ENCODE measurements at regions not wholly inside any gene's neighbourhood (a gene's known extent, or its start where the extent isn't known, plus 50 kb on each side); places are given as distances from the start of the nearest gene placed in this dataset.

DNA sequence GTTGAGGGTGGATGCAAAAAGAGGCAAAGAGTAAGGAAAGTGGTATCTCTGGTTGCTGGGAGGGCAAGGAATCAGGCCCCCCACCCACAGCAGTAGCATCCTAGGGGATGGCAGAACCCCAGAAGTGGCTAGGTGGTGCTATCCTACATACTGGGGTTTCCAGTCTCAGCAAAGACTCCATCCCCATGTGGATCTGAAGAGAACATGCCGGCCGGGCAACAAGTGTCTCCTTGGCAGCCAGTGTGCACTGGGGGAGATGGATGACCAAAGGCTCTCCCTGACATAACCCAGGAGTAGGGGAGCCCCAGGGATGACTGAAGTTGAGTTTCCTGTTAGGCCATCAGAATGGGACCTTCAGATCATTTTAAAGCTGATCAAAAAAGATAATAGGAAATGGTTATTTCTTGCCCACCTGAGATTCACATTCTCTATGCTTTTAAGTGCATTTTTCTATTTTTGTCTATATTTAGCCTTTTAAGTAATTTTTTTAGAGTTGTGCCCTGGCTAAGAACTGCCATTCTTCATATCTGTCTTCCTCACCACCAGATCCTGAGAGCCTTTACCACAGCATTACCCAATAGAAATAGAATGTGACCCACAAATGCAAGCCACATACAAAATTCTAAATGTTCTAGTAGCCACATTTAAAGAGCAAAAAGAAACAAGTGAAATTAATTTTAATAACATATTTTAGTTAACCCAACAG, 78.7 kb upstream of the SMIM23 start:
- no peak for TF ChIP-seq ZNF496 (CRISPR knock-in tag; IDR thresholded peaks at IDR 0.05; ENCODE audit: insufficient replicate concordance)
- no peak for TF ChIP-seq EZH2 (conservative IDR thresholded peaks at IDR 0.05; ENCODE audit: low read depth, low read length)
- TF ChIP-seq BCL3 (CRISPR knock-in tag; IDR thresholded peaks at IDR 0.05) = no peak
- TF ChIP-seq RNF2 (conservative IDR thresholded peaks at IDR 0.05; ENCODE audit: low read depth) = no peak
- no peak for TF ChIP-seq NFYC (CRISPR knock-in tag; IDR thresholded peaks at IDR 0.05)
- no peak for TF ChIP-seq YY1 (IDR thresholded peaks at IDR 0.05; ENCODE audit: insufficient read depth, insufficient replicate concordance, low read depth, low read length)
- TF ChIP-seq, protein P1, sequence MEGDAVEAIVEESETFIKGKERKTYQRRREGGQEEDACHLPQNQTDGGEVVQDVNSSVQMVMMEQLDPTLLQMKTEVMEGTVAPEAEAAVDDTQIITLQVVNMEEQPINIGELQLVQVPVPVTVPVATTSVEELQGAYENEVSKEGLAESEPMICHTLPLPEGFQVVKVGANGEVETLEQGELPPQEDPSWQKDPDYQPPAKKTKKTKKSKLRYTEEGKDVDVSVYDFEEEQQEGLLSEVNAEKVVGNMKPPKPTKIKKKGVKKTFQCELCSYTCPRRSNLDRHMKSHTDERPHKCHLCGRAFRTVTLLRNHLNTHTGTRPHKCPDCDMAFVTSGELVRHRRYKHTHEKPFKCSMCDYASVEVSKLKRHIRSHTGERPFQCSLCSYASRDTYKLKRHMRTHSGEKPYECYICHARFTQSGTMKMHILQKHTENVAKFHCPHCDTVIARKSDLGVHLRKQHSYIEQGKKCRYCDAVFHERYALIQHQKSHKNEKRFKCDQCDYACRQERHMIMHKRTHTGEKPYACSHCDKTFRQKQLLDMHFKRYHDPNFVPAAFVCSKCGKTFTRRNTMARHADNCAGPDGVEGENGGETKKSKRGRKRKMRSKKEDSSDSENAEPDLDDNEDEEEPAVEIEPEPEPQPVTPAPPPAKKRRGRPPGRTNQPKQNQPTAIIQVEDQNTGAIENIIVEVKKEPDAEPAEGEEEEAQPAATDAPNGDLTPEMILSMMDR (CRISPR knock-in tag; IDR thresholded peaks at IDR 0.05) = no peak
- no peak for TF ChIP-seq ZBTB39 (CRISPR knock-in tag; IDR thresholded peaks at IDR 0.05)
- TF ChIP-seq ZNF670 (CRISPR knock-in tag; IDR thresholded peaks at IDR 0.05; ENCODE audit: borderline replicate concordance) = no peak
- no peak for TF ChIP-seq PREB (CRISPR knock-in tag; IDR thresholded peaks at IDR 0.05)
- TF ChIP-seq KDM1A (CRISPR knock-in tag; IDR thresholded peaks at IDR 0.05) = no peak
- TF ChIP-seq MNT (IDR thresholded peaks at IDR 0.05) = no peak

All from HepG2 (cell line).